Mucosa of stomach (tissue), 1 donor: ENCODE measurements at regions not wholly inside any gene's neighbourhood (a gene's known extent, or its start where the extent isn't known, plus 50 kb on each side); places are given as distances from the start of the nearest gene placed in this dataset.

ENCODE experiments used
- H3K27me3 ChIP-seq: one replicate; pipeline ENCODE4 v1.7.0; 2013; ENCODE audit warnings: mild to moderate bottlenecking, low read length; ENCODE audit not compliant: control insufficient read depth, insufficient read depth
- H3K36me3 ChIP-seq: one replicate; pipeline ENCODE4 v1.7.0; 2013; ENCODE audit warnings: low read length; ENCODE audit not compliant: control insufficient read depth, insufficient read depth
- H3K4me1 ChIP-seq: one replicate; pipeline ENCODE4 v1.7.0; 2013; ENCODE audit warnings: mild to moderate bottlenecking, low read length; ENCODE audit not compliant: control insufficient read depth, insufficient read depth
- H3K4me3 ChIP-seq: one replicate; pipeline ENCODE4 v1.7.0; 2013; ENCODE audit warnings: low read length
- H3K9ac ChIP-seq: one replicate; pipeline ENCODE4 v1.7.0; 2013; ENCODE audit warnings: mild to moderate bottlenecking, low read length, moderate library complexity
- H3K9me3 ChIP-seq: one replicate; pipeline ENCODE4 v1.7.0; 2013; ENCODE audit warnings: mild to moderate bottlenecking, low read length, moderate library complexity; ENCODE audit not compliant: control insufficient read depth
- donor health status: Pancreatic carcinoma.

- Histone ChIP-seq H3K27me3 (no peaks in the 10 kb centered on the region), H3K9ac (no peak overlapping the region), H3K36me3 (no peaks in the 10 kb centered on the region), H3K4me1 (peaks cover 12% of the 10 kb centered on the region), H3K4me3 (no peak overlapping the region), H3K9me3 (no peaks in the 10 kb centered on the region)
These were observed 175.9 kb upstream of the CITED2 start for GRCh38 chr6:139550361-139550760.

GRCh38 chr6:139549561-139550070 is 175.2 kb upstream of the CITED2 start:
- Histone ChIP-seq H3K9me3 (no peaks in the 10 kb centered on the region), H3K4me1 (peaks cover 19% of the 10 kb centered on the region), H3K36me3 (no peaks in the 10 kb centered on the region), H3K9ac (no peak overlapping the region), H3K4me3 (no peak overlapping the region), H3K27me3 (no peaks in the 10 kb centered on the region)

- Histone ChIP-seq H3K4me3 (no peak overlapping the region), H3K9ac (no peak overlapping the region), H3K9me3 (no peaks in the 10 kb centered on the region), H3K4me1 (peaks cover 22% of the 10 kb centered on the region), H3K27me3 (no peaks in the 10 kb centered on the region), H3K36me3 (no peaks in the 10 kb centered on the region)
These were observed 173.4 kb upstream of the CITED2 start for GRCh38 chr6:139547804-139548203.

GRCh38 chr6:139547122-139547776 is 172.8 kb upstream of the CITED2 start:
- no peak overlapping the region for H3K4me3 ChIP-seq
- no peaks in the 10 kb centered on the region for H3K36me3 ChIP-seq
- H3K9ac ChIP-seq: no peak overlapping the region
- no peaks in the 10 kb centered on the region for H3K9me3 ChIP-seq
- no peaks in the 10 kb centered on the region for H3K27me3 ChIP-seq
- peaks cover 22% of the 10 kb centered on the region for H3K4me1 ChIP-seq

GRCh38 chr6:139546106-139546472 is 171.6 kb upstream of the CITED2 start:
- H3K36me3 ChIP-seq: no peaks in the 10 kb centered on the region
- no peaks in the 10 kb centered on the region for H3K9me3 ChIP-seq
- H3K4me1 ChIP-seq: peaks cover 22% of the 10 kb centered on the region
- H3K4me3 ChIP-seq: no peak overlapping the region
- H3K27me3 ChIP-seq: no peaks in the 10 kb centered on the region
- no peak overlapping the region for H3K9ac ChIP-seq

GRCh38 chr6:139545206-139546105 is 171.0 kb upstream of the CITED2 start:
- Histone ChIP-seq H3K9me3 (no peaks in the 10 kb centered on the region), H3K9ac (no peak overlapping the region), H3K27me3 (no peaks in the 10 kb centered on the region), H3K4me1 (peaks cover 28% of the 10 kb centered on the region), H3K36me3 (no peaks in the 10 kb centered on the region), H3K4me3 (no peak overlapping the region)

GRCh38 chr6:139544701-139545057 is 170.2 kb upstream of the CITED2 start:
- Histone ChIP-seq H3K9me3 (no peaks in the 10 kb centered on the region), H3K4me3 (no peak overlapping the region), H3K9ac (no peak overlapping the region), H3K36me3 (no peaks in the 10 kb centered on the region), H3K27me3 (no peaks in the 10 kb centered on the region), H3K4me1 (peaks cover 35% of the 10 kb centered on the region)

- Histone ChIP-seq H3K9ac (no peak overlapping the region), H3K27me3 (no peaks in the 10 kb centered on the region), H3K9me3 (no peaks in the 10 kb centered on the region), H3K4me1 (peaks cover 44% of the 10 kb centered on the region), H3K4me3 (no peak overlapping the region), H3K36me3 (no peaks in the 10 kb centered on the region)
These were observed 167.9 kb upstream of the CITED2 start for GRCh38 chr6:139542351-139542750.

GRCh38 chr6:139540894-139541293 is 166.4 kb upstream of the CITED2 start:
- Histone ChIP-seq H3K9me3 (no peaks in the 10 kb centered on the region), H3K9ac (no peak overlapping the region), H3K4me1 (peaks cover 51% of the 10 kb centered on the region), H3K36me3 (no peaks in the 10 kb centered on the region), H3K4me3 (no peak overlapping the region), H3K27me3 (no peaks in the 10 kb centered on the region)

- Histone ChIP-seq H3K27me3 (no peaks in the 10 kb centered on the region), H3K9ac (no peak overlapping the region), H3K36me3 (no peaks in the 10 kb centered on the region), H3K4me3 (peak overlapping the region; percentile 17), H3K4me1 (peaks cover 50% of the 10 kb centered on the region), H3K9me3 (no peaks in the 10 kb centered on the region)
These were observed 165.8 kb upstream of the CITED2 start for GRCh38 chr6:139540276-139540675.

- H3K36me3 ChIP-seq: no peaks in the 10 kb centered on the region
- H3K9me3 ChIP-seq: no peaks in the 10 kb centered on the region
- H3K4me3 ChIP-seq: peak overlapping the region; percentile 17
- H3K9ac ChIP-seq: no peak overlapping the region
- H3K27me3 ChIP-seq: no peaks in the 10 kb centered on the region
- peaks cover 47% of the 10 kb centered on the region for H3K4me1 ChIP-seq
These were observed 165.4 kb upstream of the CITED2 start for GRCh38 chr6:139539852-139540251.

GRCh38 chr6:139538366-139538765 is 163.9 kb upstream of the CITED2 start:
- Histone ChIP-seq H3K9me3 (no peaks in the 10 kb centered on the region), H3K27me3 (no peaks in the 10 kb centered on the region), H3K36me3 (no peaks in the 10 kb centered on the region), H3K4me1 (peaks cover 57% of the 10 kb centered on the region), H3K9ac (no peak overlapping the region), H3K4me3 (no peak overlapping the region)
